ENCODE measurements at regions not wholly inside any gene's neighbourhood (a gene's known extent, or its start where the extent isn't known, plus 50 kb on each side); places are given as distances from the start of the nearest gene placed in this dataset.

GRCh38 chr15:92291900-92292299 lies 101.8 kb upstream of the ST8SIA2 start:
- no peak for DNase-seq (ENCODE audit: low read depth)
- TF ChIP-seq, protein P1, sequence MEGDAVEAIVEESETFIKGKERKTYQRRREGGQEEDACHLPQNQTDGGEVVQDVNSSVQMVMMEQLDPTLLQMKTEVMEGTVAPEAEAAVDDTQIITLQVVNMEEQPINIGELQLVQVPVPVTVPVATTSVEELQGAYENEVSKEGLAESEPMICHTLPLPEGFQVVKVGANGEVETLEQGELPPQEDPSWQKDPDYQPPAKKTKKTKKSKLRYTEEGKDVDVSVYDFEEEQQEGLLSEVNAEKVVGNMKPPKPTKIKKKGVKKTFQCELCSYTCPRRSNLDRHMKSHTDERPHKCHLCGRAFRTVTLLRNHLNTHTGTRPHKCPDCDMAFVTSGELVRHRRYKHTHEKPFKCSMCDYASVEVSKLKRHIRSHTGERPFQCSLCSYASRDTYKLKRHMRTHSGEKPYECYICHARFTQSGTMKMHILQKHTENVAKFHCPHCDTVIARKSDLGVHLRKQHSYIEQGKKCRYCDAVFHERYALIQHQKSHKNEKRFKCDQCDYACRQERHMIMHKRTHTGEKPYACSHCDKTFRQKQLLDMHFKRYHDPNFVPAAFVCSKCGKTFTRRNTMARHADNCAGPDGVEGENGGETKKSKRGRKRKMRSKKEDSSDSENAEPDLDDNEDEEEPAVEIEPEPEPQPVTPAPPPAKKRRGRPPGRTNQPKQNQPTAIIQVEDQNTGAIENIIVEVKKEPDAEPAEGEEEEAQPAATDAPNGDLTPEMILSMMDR (conservative IDR thresholded peaks at IDR 0.05; ENCODE audit: control insufficient read depth, insufficient read depth, low read depth, low read length): no peak
- H3K4me3 ChIP-seq (ENCODE audit: control insufficient read depth, low read depth, low read length): no peak overlapping the region

- no peak for DNase-seq (ENCODE audit: low read depth)
- TF ChIP-seq, protein P1 (conservative IDR thresholded peaks at IDR 0.05; ENCODE audit: control insufficient read depth, insufficient read depth, low read depth, low read length): no peak
These were observed 98.9 kb upstream of the ST8SIA2 start for GRCh38 chr15:92294759-92295158.

DNA sequence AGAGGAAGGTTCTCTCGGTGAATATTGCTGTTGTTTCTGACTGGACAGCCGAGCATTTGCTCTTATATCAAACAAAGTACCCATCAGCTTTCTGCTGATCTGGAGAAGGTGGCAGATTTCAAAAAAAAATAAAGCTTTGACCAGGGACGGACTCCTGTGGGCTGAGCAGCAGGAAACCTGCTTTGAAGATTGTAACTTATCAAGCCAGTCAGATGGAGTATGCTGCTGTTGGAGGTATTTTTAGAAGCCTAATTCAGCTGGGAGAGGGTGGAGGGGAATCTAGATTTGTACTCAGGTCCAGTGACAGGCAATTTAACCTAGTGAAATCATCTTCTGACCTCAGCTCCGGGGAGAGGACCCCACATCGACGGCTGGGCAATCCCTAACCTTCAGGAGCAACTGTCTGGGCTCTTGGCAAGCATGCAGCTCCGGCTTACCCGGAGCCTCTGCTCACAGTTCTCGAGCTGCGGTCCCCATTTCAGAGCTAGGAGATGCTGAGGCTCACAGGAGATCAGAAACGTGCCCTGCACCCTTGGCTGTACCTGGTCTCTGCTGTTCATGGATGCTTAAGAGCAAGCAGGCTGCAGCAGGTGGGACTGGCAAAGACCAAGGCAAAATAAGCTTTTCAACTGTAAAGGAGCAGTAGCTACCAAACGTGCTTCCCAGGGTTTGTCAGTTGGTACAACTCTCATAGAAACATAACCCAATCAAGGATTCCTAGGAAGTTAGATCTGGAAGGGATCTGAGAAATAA lies 89.3 kb upstream of the ST8SIA2 start:
- DNase-seq (ENCODE audit: low read depth): no peak
- H3K4me3 ChIP-seq (ENCODE audit: control insufficient read depth, low read depth, low read length): no peak overlapping the region

More at GRCh38 chr15:92294759-92295158, 98.9 kb upstream of the ST8SIA2 start:
- no peak overlapping the region for H3K4me3 ChIP-seq (ENCODE audit: control insufficient read depth, low read depth, low read length)

DNA sequence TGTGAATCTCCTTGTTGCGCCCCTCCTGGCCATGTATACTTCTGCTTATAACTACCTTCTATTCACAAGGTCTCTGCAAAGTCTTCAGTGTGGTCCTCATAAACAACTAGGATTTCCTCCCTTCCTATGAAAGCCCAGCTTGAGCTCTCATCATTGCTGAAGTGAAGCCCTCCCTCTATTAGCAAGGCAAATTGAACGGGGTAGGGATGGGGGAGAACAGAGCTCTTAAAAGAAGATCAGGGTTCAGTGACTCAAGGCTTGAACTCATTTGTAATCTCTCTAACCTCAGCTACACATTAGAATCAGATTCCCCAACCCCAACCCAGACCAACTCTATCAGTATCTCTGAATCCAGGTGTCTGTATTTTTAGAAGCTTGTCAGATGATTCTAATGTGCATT lies 88.3 kb upstream of the ST8SIA2 start:
- no peak for DNase-seq (ENCODE audit: low read depth)
- no peak overlapping the region for H3K4me3 ChIP-seq (ENCODE audit: control insufficient read depth, low read depth, low read length)
- TF ChIP-seq, protein P1 (conservative IDR thresholded peaks at IDR 0.05; ENCODE audit: control insufficient read depth, insufficient read depth, low read depth, low read length): no peak

More for the DNA sequence above, 89.3 kb upstream of the ST8SIA2 start:
- TF ChIP-seq, protein P1 (conservative IDR thresholded peaks at IDR 0.05; ENCODE audit: control insufficient read depth, insufficient read depth, low read depth, low read length): no peak

GRCh38 chr15:92306663-92307062 lies 87.0 kb upstream of the ST8SIA2 start:
- no peak overlapping the region for H3K4me3 ChIP-seq (ENCODE audit: control insufficient read depth, low read depth, low read length)
- TF ChIP-seq, protein P1 (conservative IDR thresholded peaks at IDR 0.05; ENCODE audit: control insufficient read depth, insufficient read depth, low read depth, low read length): no peak
- no peak for DNase-seq (ENCODE audit: low read depth)

DNA sequence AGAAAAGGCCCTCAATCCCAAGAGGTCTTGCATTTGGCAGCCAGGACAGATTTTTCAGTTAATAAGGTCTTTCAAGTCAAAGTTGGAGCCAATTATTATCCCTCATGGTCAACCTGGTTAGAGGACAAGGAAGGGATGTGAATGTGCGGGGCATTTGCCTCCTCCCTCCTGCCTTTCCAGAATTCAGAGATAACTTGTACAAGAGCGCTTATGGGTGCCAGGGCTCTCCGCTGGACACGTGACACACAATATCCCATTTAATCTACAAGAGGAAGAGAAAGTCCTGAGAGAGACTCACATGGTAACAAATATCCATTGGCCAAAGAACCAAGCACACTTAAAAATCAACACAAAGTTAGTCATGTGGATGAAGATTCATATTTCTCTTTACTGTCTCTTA lies 78.5 kb upstream of the ST8SIA2 start:
- TF ChIP-seq, protein P1 (conservative IDR thresholded peaks at IDR 0.05; ENCODE audit: control insufficient read depth, insufficient read depth, low read depth, low read length): no peak
- no peak overlapping the region for H3K4me3 ChIP-seq (ENCODE audit: control insufficient read depth, low read depth, low read length)
- DNase-seq (ENCODE audit: low read depth): no peak
